IMR-90 (cell line): ENCODE measurements at regions not wholly inside any gene's neighbourhood (a gene's known extent, or its start where the extent isn't known, plus 50 kb on each side); places are given as distances from the start of the nearest gene placed in this dataset.
A peak's percentile ranks its signal among the peaks of the same experiment; 100 is the strongest.

Source experiments
- ATAC-seq: fragments of 200-7000 bp; cut with Tn5 transposase; 2 replicates; pipeline ENCODE4 v1.9.1; 2020; ENCODE audit warnings: low read depth, mild to moderate bottlenecking, moderate library complexity
- BruUV-seq: library from RNA; stranded (reverse); fragments of 400-500 nt; replicated peaks from 2 replicates; lab custom pipeline; 2021; lab: Mats Ljungman, UMichigan
- CTCF ChIA-PET: fragments of 300-600 bp; formaldehyde crosslinking; extraction: SDS; loops from one replicate; lab custom pipeline; 2021; ENCODE audit warnings: antibody characterized with exemption; lab: Yijun Ruan, JAX
- POLR2A ChIA-PET: fragments of 300-600 bp; sonication (Branson Sonifier 250); formaldehyde crosslinking; loops from one replicate; lab custom pipeline; 2022; ENCODE audit warnings: antibody characterized with exemption; ENCODE audit not compliant: unreplicated experiment; lab: Charles Lee
- DNase-seq: peaks from one replicate; pipeline ENCODE4 v3.0.0; 2013
- H2AFZ ChIP-seq: replicated peaks from 2 replicates; pipeline ENCODE3; 2013; ENCODE audit warnings: low read length, mild to moderate bottlenecking; ENCODE audit not compliant: poor library complexity
- H2AK5ac ChIP-seq: 2 replicates; pipeline ENCODE4 v1.6.1; 2013; ENCODE audit warnings: low read depth, low read length, inconsistent platforms
- H2AK9ac ChIP-seq: replicated peaks from 2 replicates; pipeline ENCODE3; 2013; ENCODE audit warnings: mild to moderate bottlenecking, low read depth, low read length, moderate library complexity; ENCODE audit not compliant: poor library complexity
- H2BK120ac ChIP-seq: 2 replicates; pipeline ENCODE4 v1.6.1; 2013; ENCODE audit warnings: low read depth, low read length, inconsistent platforms
- H2BK15ac ChIP-seq: 3 replicates; pipeline ENCODE4 v1.6.1; 2013; ENCODE audit warnings: low read depth, low read length, inconsistent platforms
- H2BK20ac ChIP-seq: 2 replicates; pipeline ENCODE4 v1.6.1; 2013; ENCODE audit warnings: low read depth, mild to moderate bottlenecking, inconsistent platforms, low read length, moderate library complexity
- H2BK5ac ChIP-seq: 2 replicates; pipeline ENCODE4 v1.6.1; 2013; ENCODE audit warnings: mild to moderate bottlenecking, low read depth, low read length, inconsistent platforms; ENCODE audit not compliant: poor library complexity, severe bottlenecking
- H3K14ac ChIP-seq: replicated peaks from 2 replicates; pipeline ENCODE4 v1.6.1; 2013; ENCODE audit warnings: low read depth, low read length, inconsistent platforms
- H3K18ac ChIP-seq: 2 replicates; pipeline ENCODE4 v1.6.1; 2013; ENCODE audit warnings: low read depth, low read length, control low read depth
- H3K23ac ChIP-seq: 2 replicates; pipeline ENCODE4 v1.6.1; 2013; ENCODE audit warnings: low read depth, low read length, inconsistent platforms
- H3K27ac ChIP-seq: 2 replicates; pipeline ENCODE4 v1.5.1; 2013; ENCODE audit warnings: mild to moderate bottlenecking, control low read depth, low read length; ENCODE audit not compliant: insufficient read depth
- H3K27me3 ChIP-seq: 2 replicates; pipeline ENCODE4 v1.6.1; 2013; ENCODE audit warnings: low read length; ENCODE audit not compliant: control insufficient read depth, insufficient read depth
- H3K36me3 ChIP-seq: 2 replicates; pipeline ENCODE4 v1.6.1; 2013; ENCODE audit warnings: low read length, mixed read lengths; ENCODE audit not compliant: control insufficient read depth, insufficient read depth
- H3K4ac ChIP-seq: 2 replicates; pipeline ENCODE4 v1.6.1; 2013; ENCODE audit warnings: low read depth, low read length, inconsistent platforms
- H3K4me1 ChIP-seq: 2 replicates; pipeline ENCODE4 v1.6.1; 2013; ENCODE audit warnings: low read length, mixed read lengths; ENCODE audit not compliant: control insufficient read depth, insufficient read depth
- H3K4me2 ChIP-seq: 2 replicates; pipeline ENCODE4 v1.6.1; 2013; ENCODE audit warnings: low read depth, mild to moderate bottlenecking, control low read depth, low read length, moderate library complexity
- H3K4me3 ChIP-seq: 2 replicates; pipeline ENCODE4 v1.5.1; 2013; ENCODE audit warnings: low read depth, mild to moderate bottlenecking, control low read depth, low read length, moderate library complexity; ENCODE audit not compliant: insufficient read depth
- H3K56ac ChIP-seq: 2 replicates; pipeline ENCODE4 v1.6.1; 2013; ENCODE audit warnings: low read length, inconsistent platforms; ENCODE audit not compliant: insufficient read depth; ENCODE audit errors: extremely low read depth
- H3K79me1 ChIP-seq, 2 experiments: 2 replicates each; pipeline ENCODE4 v1.6.1; 2013; ENCODE audit warnings: low read length in 2 of 2, inconsistent platforms in 1 of 2, low read depth in 1 of 2
- H3K9ac ChIP-seq: 2 replicates; pipeline ENCODE4 v1.6.1; 2013; ENCODE audit warnings: low read depth, low read length, control low read depth
- H3K9me1 ChIP-seq: 2 replicates; pipeline ENCODE4 v1.6.1; 2013; ENCODE audit warnings: low read length, inconsistent platforms; ENCODE audit not compliant: insufficient read depth
- H3K9me3 ChIP-seq: 2 replicates; pipeline ENCODE4 v1.6.1; 2013; ENCODE audit warnings: low read length; ENCODE audit not compliant: control insufficient read depth, insufficient read depth
- H4K20me1 ChIP-seq: 2 replicates; pipeline ENCODE4 v1.6.1; 2013; ENCODE audit warnings: low read length, inconsistent platforms; ENCODE audit not compliant: insufficient read depth
- H4K5ac ChIP-seq: 2 replicates; pipeline ENCODE4 v1.6.1; 2013; ENCODE audit warnings: mild to moderate bottlenecking, low read depth, low read length, control low read depth
- H4K8ac ChIP-seq, 2 experiments: 2 replicates each; pipeline ENCODE4 v1.6.1; 2013; ENCODE audit warnings: low read depth in 2 of 2, low read length in 2 of 2, control low read depth in 1 of 2, inconsistent platforms in 1 of 2
- H4K91ac ChIP-seq: 2 replicates; pipeline ENCODE4 v1.6.1; 2013; ENCODE audit warnings: low read depth, low read length, inconsistent platforms; ENCODE audit not compliant: insufficient read depth
- CEBPB ChIP-seq: IDR thresholded peaks from 2 replicates; pipeline ENCODE4 v1.6.1; 2012; ENCODE audit warnings: low read depth, low read length, improper control_type of control experiment
- CHD1 ChIP-seq: IDR thresholded peaks from 2 replicates; pipeline ENCODE4 v1.6.1; 2012; ENCODE audit warnings: low read depth, low read length, improper control_type of control experiment
- ELK1 ChIP-seq: fragments of 150-350 bp; IDR thresholded peaks from 2 replicates; pipeline ENCODE4 v1.6.1; 2016; ENCODE audit warnings: low read depth, mild to moderate bottlenecking, low read length, moderate library complexity, borderline replicate concordance
- SMC3 ChIP-seq: fragments of 150-350 bp; IDR thresholded peaks from 2 replicates; pipeline ENCODE4 v1.6.1; 2016; ENCODE audit warnings: low read depth, mild to moderate bottlenecking, antibody characterized with exemption, low read length, moderate library complexity
- WGBS, 2 experiments: methylation state at CpG; one replicate each; pipeline versions ENCODE4 v1.1.5 to v1.1.7; 2013; ENCODE audit warnings: missing lambda C conversion rate in 2 of 2; ENCODE audit not compliant: insufficient read length in 1 of 2; ENCODE audit errors: extremely low coverage in 2 of 2; 5-methylcytosine and 5-hydroxymethylcytosine counted together
- dilution Hi-C: fragments of 300-500 bp; cut with HindIII; formaldehyde crosslinking; loops from one replicate; pipeline ENCODE4 v1.14.3; 2018; ENCODE audit warnings: low sequenced_read_pairs; ENCODE audit not compliant: unreplicated experiment
- in situ Hi-C: fragments of 300-500 bp; cut with MboI; formaldehyde crosslinking; loops from 3 replicates; pipeline ENCODE4 v1.14.3; 2019; ENCODE audit warnings: low sequenced_read_pairs, inconsistent platforms, mixed read lengths
- intact Hi-C: fragments of 100-400 bp; cut with micrococcal nuclease; formaldehyde crosslinking; loops from 2 replicates; pipeline ENCODE4 v1.10.0; 2022

GRCh38 chr2:220569112-220569897 is 941.9 kb downstream of the SLC4A3 start:
- Histone ChIP-seq H2BK20ac (no peak overlapping the region), H3K4me1 (no peaks in the 10 kb centered on the region), H4K8ac (no peak overlapping the region), H3K18ac (no peak overlapping the region), H3K9me3 (no peaks in the 10 kb centered on the region), H3K9me1 (no peaks in the 10 kb centered on the region), H3K4me3 (no peak overlapping the region), H2BK15ac (no peak overlapping the region), H3K14ac (no peak overlapping the region), H3K36me3 (no peaks in the 10 kb centered on the region), H3K23ac (no peak overlapping the region), H2AK5ac (no peak overlapping the region), H4K5ac (no peak overlapping the region), H3K4ac (no peak overlapping the region), H4K91ac (no peak overlapping the region), H4K20me1 (no peaks in the 10 kb centered on the region), H2BK120ac (no peak overlapping the region), H3K4me2 (no peak overlapping the region), H2BK5ac (no peak overlapping the region), H3K27ac (no peak overlapping the region), H2AK9ac (no peak overlapping the region), H3K9ac (no peak overlapping the region), H2AFZ (no peak overlapping the region), H3K27me3 (no peaks in the 10 kb centered on the region), H3K56ac (no peak overlapping the region), H3K79me1 (no peaks in the 10 kb centered on the region)
- dilution Hi-C loops (no loop called here), intact Hi-C loops (no loop called here), in situ Hi-C loops (no loop called here)
- no TSS peak for BruUV-seq
- ATAC-seq (no peak), DNase-seq (no peak)
- no peak for TF ChIP-seq ELK1
- TF ChIP-seq CEBPB, result 0 out of 2 replicates have a peak, but pooled peaks have one; percentile 10
- TF ChIP-seq CHD1, result no peak
- no peak for TF ChIP-seq SMC3
- 100% methylated on average over 1 of the region's 8 CpGs; no CpG with 5 or more reads in 1 of the 2 experiments for WGBS, 2 experiments
- CTCF ChIA-PET, result no interaction called here
- POLR2A ChIA-PET, result no interaction called here
